Dendritic cell treated with granulocyte-macrophage colony-stimulating factor and Interleukin-4, amounts not matched to agents 40 ng/mL and 50 ng/mL, for 4 days (primary cell): ENCODE measurements at regions not wholly inside any gene's neighbourhood (a gene's known extent, or its start where the extent isn't known, plus 50 kb on each side); places are given as distances from the start of the nearest gene placed in this dataset.

Source experiments
- H3K27ac Mint-ChIP-seq: one replicate; pipeline ENCODE4 v1.8.0; 2022; ENCODE audit warnings: mild to moderate bottlenecking, mixed read lengths
- H3K27me3 Mint-ChIP-seq: one replicate; pipeline ENCODE4 v1.8.0; 2022; ENCODE audit warnings: mild to moderate bottlenecking, mixed read lengths
- H3K36me3 Mint-ChIP-seq: one replicate; pipeline ENCODE4 v1.8.0; 2022; ENCODE audit warnings: low read depth, mixed read lengths
- H3K4me1 Mint-ChIP-seq: one replicate; pipeline ENCODE4 v1.8.0; 2022; ENCODE audit warnings: low read depth, mixed read lengths
- H3K4me3 Mint-ChIP-seq: one replicate; pipeline ENCODE4 v1.8.0; 2022; ENCODE audit warnings: mild to moderate bottlenecking, moderate library complexity, mixed read lengths
- H3K9me3 Mint-ChIP-seq: one replicate; pipeline ENCODE4 v1.8.0; 2022; ENCODE audit warnings: mixed read lengths
- intact Hi-C: fragments of 100-400 bp; cut with micrococcal nuclease; formaldehyde crosslinking; loops from one replicate; pipeline ENCODE4 v1.15.0; 2022

GRCh38 chr12:85558684-85559083 is 277.5 kb downstream of the RASSF9 start:
- H3K9me3 Mint-ChIP-seq, result no peaks in the 10 kb centered on the region
- no peaks in the 10 kb centered on the region for H3K36me3 Mint-ChIP-seq
- no peaks in the 10 kb centered on the region for H3K27me3 Mint-ChIP-seq
- no peaks in the 10 kb centered on the region for H3K4me1 Mint-ChIP-seq
- intact Hi-C loops, result loop anchor here (5.0 kb wide), 1 partner anchor 106 kb away; no protein-coding TSS in a partner anchor
- no peak overlapping the region for H3K27ac Mint-ChIP-seq
- H3K4me3 Mint-ChIP-seq, result no peak overlapping the region

DNA sequence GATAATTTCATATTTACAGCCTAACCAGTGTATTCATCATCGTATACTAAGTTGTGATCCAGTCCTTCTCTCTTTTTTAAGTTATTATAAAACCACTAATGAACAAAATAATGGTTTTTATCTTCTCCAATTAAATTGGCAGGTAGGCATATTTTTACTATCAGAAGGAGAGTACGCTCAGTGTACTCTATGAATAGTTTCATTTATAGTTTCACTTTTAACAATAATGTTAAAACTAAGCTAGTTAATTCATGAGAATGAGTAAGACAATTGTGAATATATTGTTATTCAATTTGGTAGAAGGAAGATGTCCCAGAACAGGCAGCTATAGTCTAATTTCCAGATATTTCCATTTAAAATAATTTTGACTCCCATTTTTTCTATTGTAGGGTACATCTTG is 277.1 kb downstream of the RASSF9 start:
- intact Hi-C loops, result loop anchor here (5.0 kb wide), 1 partner anchor 107 kb away; no protein-coding TSS in a partner anchor
- Mint-ChIP-seq H3K9me3 (no peaks in the 10 kb centered on the region), H3K4me1 (no peaks in the 10 kb centered on the region), H3K4me3 (no peak overlapping the region), H3K36me3 (no peaks in the 10 kb centered on the region), H3K27me3 (no peaks in the 10 kb centered on the region), H3K27ac (no peak overlapping the region)

GRCh38 chr12:85559536-85559935 is 276.7 kb downstream of the RASSF9 start:
- no peaks in the 10 kb centered on the region for H3K9me3 Mint-ChIP-seq
- H3K36me3 Mint-ChIP-seq, result no peaks in the 10 kb centered on the region
- intact Hi-C loops, result loop anchor here (5.0 kb wide), 1 partner anchor 107 kb away; no protein-coding TSS in a partner anchor
- H3K4me1 Mint-ChIP-seq, result no peaks in the 10 kb centered on the region
- H3K27ac Mint-ChIP-seq, result no peak overlapping the region
- H3K27me3 Mint-ChIP-seq, result no peaks in the 10 kb centered on the region
- H3K4me3 Mint-ChIP-seq, result no peak overlapping the region

GRCh38 chr12:85562765-85563164 is 273.4 kb downstream of the RASSF9 start:
- H3K27me3 Mint-ChIP-seq, result no peaks in the 10 kb centered on the region
- no peaks in the 10 kb centered on the region for H3K36me3 Mint-ChIP-seq
- intact Hi-C loops, result no loop called here
- H3K27ac Mint-ChIP-seq, result no peak overlapping the region
- no peaks in the 10 kb centered on the region for H3K4me1 Mint-ChIP-seq
- H3K4me3 Mint-ChIP-seq, result no peak overlapping the region
- no peaks in the 10 kb centered on the region for H3K9me3 Mint-ChIP-seq

DNA sequence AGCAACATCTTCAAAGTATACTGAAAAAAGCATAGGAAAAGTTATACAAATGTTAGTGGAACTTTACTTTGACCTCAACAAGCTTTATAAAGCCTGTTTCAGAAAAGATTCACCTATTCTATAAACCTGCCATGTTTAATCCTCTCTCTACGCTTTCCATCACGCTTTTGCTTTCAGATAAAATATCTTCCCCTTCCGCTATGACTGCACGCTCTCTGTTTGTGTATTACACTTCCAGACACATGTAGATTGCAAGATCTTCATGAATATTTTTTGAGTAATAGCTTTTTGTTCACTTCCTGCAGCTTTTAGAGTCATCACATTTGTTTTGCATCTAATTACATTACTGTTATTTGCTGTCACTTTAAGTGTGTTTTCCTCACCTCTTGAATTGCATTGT is 271.4 kb downstream of the RASSF9 start:
- no peaks in the 10 kb centered on the region for H3K4me1 Mint-ChIP-seq
- intact Hi-C loops, result no loop called here
- no peaks in the 10 kb centered on the region for H3K9me3 Mint-ChIP-seq
- no peaks in the 10 kb centered on the region for H3K36me3 Mint-ChIP-seq
- H3K4me3 Mint-ChIP-seq, result no peak overlapping the region
- H3K27ac Mint-ChIP-seq, result no peak overlapping the region
- H3K27me3 Mint-ChIP-seq, result no peaks in the 10 kb centered on the region

DNA sequence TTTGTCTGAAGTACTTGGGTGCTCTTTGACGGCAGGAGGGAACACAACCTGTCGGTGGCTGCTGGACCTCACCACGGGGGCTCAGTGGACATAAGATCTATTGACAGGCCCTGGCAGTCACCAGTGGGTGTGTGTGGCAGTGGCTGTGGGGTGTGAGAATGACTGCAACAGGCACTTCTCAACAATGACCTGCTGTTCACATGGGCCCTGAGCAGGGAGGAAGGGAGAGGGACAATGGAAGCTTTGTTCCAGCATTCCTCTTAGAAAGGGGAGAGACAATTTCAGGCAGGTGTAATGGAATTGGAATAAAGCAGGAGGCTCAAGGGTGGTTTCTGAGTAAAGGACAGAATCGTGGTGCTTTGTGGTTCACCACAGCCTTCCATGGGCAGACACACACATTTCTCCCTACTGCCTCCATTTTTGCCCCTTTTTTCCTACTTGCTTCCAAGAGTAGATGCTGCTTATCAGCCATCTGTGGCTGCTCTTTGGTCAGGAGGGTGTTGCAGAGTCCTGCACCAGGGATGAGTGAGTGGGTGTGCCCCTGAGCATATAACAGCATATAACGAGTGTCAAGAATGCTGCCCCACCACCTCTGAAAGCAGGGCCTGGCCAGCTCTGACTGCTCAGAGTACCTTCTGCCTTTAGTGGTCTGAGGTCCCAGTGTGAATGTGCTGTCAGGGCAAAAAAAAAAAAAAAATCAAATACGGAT is 267.7 kb downstream of the RASSF9 start:
- Mint-ChIP-seq H3K9me3 (no peaks in the 10 kb centered on the region), H3K27me3 (no peaks in the 10 kb centered on the region), H3K4me3 (no peak overlapping the region), H3K36me3 (no peaks in the 10 kb centered on the region), H3K4me1 (no peaks in the 10 kb centered on the region), H3K27ac (no peak overlapping the region)
- intact Hi-C loops, result no loop called here

DNA sequence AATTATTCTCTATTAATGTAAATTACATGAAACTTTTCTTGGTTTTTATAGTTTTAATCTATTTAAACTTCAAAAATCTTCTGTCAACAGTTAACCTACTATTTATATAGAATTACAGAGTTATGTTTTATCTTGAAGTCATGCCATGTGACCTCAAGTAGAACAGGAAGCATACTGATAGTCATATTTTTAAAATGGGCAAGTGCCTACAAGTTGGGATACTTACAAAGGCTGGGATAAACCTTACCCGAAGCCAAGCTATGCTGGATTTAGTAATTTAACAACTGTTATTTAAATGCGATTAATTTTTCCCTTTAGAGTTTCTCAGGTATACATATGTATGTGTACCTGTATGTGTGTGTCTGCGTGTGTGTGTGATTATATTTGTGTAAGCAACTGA is 266.9 kb downstream of the RASSF9 start:
- H3K27me3 Mint-ChIP-seq, result no peaks in the 10 kb centered on the region
- H3K4me1 Mint-ChIP-seq, result no peaks in the 10 kb centered on the region
- H3K9me3 Mint-ChIP-seq, result no peaks in the 10 kb centered on the region
- intact Hi-C loops, result no loop called here
- H3K4me3 Mint-ChIP-seq, result no peak overlapping the region
- H3K27ac Mint-ChIP-seq, result no peak overlapping the region
- no peaks in the 10 kb centered on the region for H3K36me3 Mint-ChIP-seq

DNA sequence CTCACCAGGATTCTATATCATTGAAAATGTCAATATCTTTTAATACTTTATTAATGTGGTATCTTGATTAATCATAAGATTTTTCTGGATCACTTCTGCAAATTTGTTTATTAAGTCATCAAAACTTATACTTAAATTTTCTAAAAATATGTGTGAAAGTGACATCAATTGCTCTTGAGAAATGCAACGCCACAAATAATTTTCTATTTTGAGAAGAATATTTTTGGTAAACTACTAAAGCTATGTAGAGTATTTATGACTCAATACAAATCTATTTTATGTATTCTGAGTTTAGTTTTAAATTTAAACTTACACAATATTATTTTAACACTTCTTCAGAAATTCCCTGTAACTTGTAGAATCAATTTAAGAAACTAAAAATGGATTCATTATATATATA is 263.3 kb downstream of the RASSF9 start:
- intact Hi-C loops, result no loop called here
- Mint-ChIP-seq H3K4me1 (no peaks in the 10 kb centered on the region), H3K27ac (no peak overlapping the region), H3K9me3 (no peaks in the 10 kb centered on the region), H3K27me3 (no peaks in the 10 kb centered on the region), H3K36me3 (no peaks in the 10 kb centered on the region), H3K4me3 (no peak overlapping the region)

DNA sequence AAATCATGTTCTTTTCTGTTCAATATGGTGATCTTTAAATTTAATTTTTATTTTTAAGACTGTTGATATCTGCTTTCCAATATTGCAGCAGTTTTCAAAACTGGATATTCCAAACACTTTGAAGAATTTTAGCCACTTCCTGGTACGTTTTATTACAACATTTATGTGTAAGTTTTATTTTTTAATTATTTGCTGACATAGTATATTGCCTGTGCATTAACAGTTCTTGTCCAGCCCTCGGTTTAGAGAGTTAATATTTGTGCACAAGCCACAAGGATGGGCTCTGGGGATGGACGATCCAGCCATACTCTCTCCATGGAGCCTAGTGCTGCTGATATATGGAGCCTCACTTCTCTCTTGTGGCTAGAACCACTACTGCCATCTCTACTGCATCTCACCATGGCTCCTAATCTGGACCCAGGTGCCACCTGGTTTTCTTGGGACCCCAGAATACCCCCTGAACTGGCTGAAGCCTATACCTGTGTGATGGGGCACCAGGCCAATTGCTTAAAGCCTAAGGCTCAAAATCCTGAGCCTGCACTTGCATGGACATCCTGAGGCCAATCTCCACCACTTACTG is 262.5 kb downstream of the RASSF9 start:
- intact Hi-C loops, result no loop called here
- no peak overlapping the region for H3K4me3 Mint-ChIP-seq

DNA sequence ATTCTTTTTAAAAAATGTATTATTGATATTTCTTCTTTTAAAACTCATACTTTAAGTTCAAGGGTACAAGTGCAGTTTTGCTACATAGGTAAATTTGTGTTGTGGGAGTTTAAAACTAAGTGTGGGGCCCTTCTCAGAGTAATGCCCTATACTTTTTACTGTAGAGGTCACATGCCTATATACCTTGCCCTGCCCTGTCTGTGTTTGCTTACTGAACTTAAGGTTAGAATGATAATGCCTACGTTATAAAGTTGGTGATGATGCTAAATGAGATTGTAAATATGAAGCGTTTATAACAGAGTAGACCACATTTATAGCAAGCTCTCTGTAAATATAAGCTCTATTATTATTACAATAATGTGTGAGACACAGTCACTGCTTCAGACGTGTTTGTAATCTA is 261.9 kb downstream of the RASSF9 start:
- H3K36me3 Mint-ChIP-seq, result no peaks in the 10 kb centered on the region
- no peak overlapping the region for H3K4me3 Mint-ChIP-seq
- H3K27ac Mint-ChIP-seq, result no peak overlapping the region
- no peaks in the 10 kb centered on the region for H3K9me3 Mint-ChIP-seq
- no peaks in the 10 kb centered on the region for H3K4me1 Mint-ChIP-seq
- intact Hi-C loops, result no loop called here
- no peaks in the 10 kb centered on the region for H3K27me3 Mint-ChIP-seq

More for the DNA sequence above, 262.5 kb downstream of the RASSF9 start:
- H3K9me3 Mint-ChIP-seq, result no peaks in the 10 kb centered on the region
- no peaks in the 10 kb centered on the region for H3K27me3 Mint-ChIP-seq
- no peaks in the 10 kb centered on the region for H3K4me1 Mint-ChIP-seq
- no peaks in the 10 kb centered on the region for H3K36me3 Mint-ChIP-seq
- H3K27ac Mint-ChIP-seq, result no peak overlapping the region

DNA sequence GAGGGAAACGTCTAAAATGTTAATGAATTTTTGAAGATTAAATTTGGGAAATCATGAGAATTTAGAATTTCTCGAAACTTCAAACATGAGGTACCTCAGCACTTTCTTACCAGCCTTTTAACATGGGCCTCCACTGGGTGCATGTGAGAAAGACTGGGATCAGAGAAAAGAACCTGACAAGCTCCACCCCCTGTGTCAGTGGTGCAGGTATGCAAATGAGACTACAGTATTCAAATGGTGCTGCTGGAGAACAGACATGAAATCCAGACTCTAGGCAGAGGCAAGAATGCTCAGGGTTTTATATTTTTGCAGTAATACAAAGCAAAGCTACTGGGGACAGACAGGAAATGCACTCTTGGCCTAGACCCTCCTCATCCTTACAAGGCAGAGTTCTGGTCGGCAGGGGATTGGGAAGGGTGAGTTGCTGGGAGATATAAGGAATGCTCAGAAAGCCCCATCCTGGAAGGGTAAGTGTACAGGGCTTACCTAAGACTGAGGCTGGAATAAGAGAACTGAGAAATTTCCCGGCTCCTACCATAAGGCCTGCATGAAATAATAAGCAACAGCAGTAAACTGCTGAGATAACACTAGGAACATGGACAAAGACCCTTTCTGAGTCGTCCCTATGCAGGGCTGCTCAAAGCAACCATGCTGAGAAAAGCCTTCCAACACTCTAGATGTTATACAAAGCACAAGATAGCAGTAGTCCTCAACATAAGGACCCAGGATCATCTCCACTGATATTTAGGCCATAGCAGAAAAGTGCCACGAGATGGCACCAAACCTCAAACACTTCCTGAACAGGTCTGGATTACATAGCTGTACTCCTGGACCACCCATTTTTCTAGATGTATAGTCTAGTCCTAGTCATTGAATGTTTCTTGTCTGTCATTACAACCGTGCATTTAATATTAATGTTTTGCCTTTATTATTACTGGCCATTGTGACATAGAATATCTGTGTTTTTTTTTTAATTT is 260.8 kb downstream of the RASSF9 start:
- Mint-ChIP-seq H3K4me1 (no peaks in the 10 kb centered on the region), H3K4me3 (no peak overlapping the region), H3K9me3 (no peaks in the 10 kb centered on the region), H3K27me3 (no peaks in the 10 kb centered on the region), H3K27ac (no peak overlapping the region), H3K36me3 (no peaks in the 10 kb centered on the region)
- intact Hi-C loops, result no loop called here

GRCh38 chr12:85580562-85581168 is 255.5 kb downstream of the RASSF9 start:
- Mint-ChIP-seq H3K4me3 (no peak overlapping the region), H3K4me1 (no peaks in the 10 kb centered on the region), H3K9me3 (no peaks in the 10 kb centered on the region), H3K36me3 (no peaks in the 10 kb centered on the region), H3K27me3 (no peaks in the 10 kb centered on the region), H3K27ac (no peak overlapping the region)
- intact Hi-C loops, result no loop called here

- Mint-ChIP-seq H3K27ac (no peak overlapping the region), H3K9me3 (no peaks in the 10 kb centered on the region), H3K4me1 (no peaks in the 10 kb centered on the region), H3K36me3 (no peaks in the 10 kb centered on the region), H3K4me3 (no peak overlapping the region), H3K27me3 (no peaks in the 10 kb centered on the region)
- intact Hi-C loops, result no loop called here
Observed at GRCh38 chr12:85587158-85587557, 249.1 kb downstream of the RASSF9 start.

DNA sequence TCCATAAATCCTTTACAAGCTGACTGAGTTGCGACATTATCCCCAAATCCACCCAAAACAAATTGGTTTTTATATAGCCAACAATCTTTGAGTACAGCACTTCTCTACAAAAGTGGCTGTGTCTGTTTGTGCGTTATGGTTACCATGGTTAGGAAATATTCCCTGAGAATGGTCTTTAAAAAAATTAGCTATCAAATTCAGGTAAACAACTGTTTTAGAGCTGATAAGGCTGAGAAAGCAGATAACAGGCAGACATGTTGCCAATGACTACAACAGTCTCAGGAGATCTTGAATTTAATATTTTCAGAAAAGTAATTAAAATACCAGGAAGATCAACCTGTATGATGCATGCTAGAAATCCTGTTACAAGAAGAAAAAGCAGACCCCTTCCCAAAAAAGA is 248.0 kb downstream of the RASSF9 start:
- H3K27ac Mint-ChIP-seq, result no peak overlapping the region
- H3K36me3 Mint-ChIP-seq, result no peaks in the 10 kb centered on the region
- intact Hi-C loops, result no loop called here
- H3K4me3 Mint-ChIP-seq, result no peak overlapping the region
- no peaks in the 10 kb centered on the region for H3K27me3 Mint-ChIP-seq
- H3K4me1 Mint-ChIP-seq, result no peaks in the 10 kb centered on the region
- no peaks in the 10 kb centered on the region for H3K9me3 Mint-ChIP-seq
